DND-41 (cell line): ENCODE measurements at regions not wholly inside any gene's neighbourhood (a gene's known extent, or its start where the extent isn't known, plus 50 kb on each side); places are given as distances from the start of the nearest gene placed in this dataset.

Source experiments
- CTCF ChIP-seq: IDR thresholded peaks from 2 replicates; pipeline ENCODE4 v1.5.1; 2012; ENCODE audit warnings: borderline replicate concordance, low read length, moderate library complexity, mild to moderate bottlenecking; ENCODE audit not compliant: poor library complexity, severe bottlenecking; ENCODE audit errors: extremely low read depth
- EZH2 ChIP-seq: IDR thresholded peaks from 3 replicates; pipeline ENCODE4 v1.6.1; 2012; ENCODE audit warnings: borderline replicate concordance, low read depth, mild to moderate bottlenecking, moderate library complexity, low read length, inconsistent platforms; ENCODE audit not compliant: severe bottlenecking

- TF ChIP-seq CTCF = no peak
- no peak for TF ChIP-seq EZH2
Measured at GRCh38 chr7:90007001-90007654, 147.1 kb upstream of the STEAP1 start.
